Renal cortical epithelial cell (primary cell): ENCODE measurements at regions not wholly inside any gene's neighbourhood (a gene's known extent, or its start where the extent isn't known, plus 50 kb on each side); places are given as distances from the start of the nearest gene placed in this dataset.

Source experiments
- DNase-seq: peaks from one replicate; pipeline ENCODE4 v3.0.0-alpha.2; 2011; ENCODE audit warnings: low read depth

- DNase-seq: no peak
Measured at GRCh38 chr13:99027661-99028425, 50.0 kb upstream of the DOCK9 start.

DNA sequence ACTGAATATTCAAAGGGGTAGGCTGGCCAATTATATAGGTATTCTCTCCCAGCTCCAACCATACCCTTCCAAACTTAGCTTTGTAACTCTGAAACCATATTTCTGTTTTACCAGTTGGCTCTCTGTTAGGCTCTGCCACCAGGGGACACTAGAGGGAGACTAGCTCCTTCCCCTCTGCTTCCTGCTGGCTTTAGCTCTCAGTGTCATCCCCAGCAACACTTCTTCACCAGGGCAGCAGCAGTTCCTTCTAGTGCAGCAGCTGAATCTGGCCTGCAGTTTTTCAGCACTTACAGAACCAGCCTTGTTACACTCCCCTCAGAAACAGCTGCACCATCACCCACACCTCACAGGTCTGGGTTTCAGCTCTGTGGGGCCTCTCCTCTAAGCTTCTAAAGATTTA is 51.0 kb upstream of the DOCK9 start:
- DNase-seq: no peak

- DNase-seq: no peak
Measured at GRCh38 chr13:99029576-99029975, 51.7 kb upstream of the DOCK9 start.

GRCh38 chr13:99030326-99030725 is 52.5 kb upstream of the DOCK9 start:
- no peak for DNase-seq

- DNase-seq: peak; percentile 27
Measured at GRCh38 chr13:99031832-99032231, 54.0 kb upstream of the DOCK9 start.

DNA sequence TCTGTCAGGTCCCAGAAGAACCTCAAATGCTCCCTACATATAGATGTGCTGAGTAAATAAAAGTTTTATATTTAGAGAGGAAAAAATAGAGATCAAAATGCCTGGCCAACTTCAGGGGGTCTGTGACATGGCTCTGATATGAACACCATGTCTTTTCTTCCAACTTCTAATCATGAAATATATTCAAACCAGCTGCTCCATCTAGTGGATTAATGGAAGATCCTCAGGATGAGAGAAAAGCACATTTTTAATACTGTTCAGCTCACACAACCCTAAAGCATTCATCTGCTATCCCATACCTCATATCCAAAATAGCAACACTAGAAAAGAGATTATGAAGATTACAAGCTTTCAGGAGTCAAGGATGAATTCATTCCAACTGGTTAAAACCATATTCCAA is 56.0 kb upstream of the DOCK9 start:
- peak; percentile 61 for DNase-seq

DNA sequence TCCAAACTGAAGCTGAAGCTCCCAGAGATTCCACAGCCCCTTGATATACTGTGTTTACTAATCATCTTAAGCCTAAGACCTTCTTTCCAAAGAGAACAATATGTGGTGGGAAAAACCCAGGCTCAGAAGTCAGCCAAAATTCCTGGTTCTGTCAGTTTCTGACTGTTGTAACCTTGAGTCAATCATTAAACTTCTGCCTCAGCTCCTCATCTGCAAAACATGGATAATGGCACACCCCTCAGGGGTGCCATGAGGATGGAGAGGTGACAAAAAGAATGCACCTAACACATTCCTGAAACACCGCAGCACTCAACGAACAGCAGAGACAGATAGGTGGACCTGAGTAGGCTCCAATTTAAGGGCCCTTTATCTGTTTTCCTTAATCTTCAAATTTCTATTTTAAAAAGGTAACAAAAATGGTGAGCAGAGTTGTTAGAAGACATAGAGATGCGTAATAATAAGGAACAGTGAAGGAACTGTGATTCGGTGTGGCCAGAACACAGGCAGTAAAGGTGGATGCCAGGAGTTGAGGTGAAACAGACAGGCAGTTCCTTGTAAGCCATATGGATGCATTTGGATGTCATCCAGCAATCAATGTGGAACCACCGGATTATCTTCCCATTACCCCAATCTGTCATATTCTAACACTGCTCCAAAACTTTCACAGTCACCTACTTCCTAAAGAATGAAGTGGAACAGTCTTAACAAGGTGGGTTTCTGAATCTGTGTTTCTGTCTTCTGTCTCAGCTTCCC is 56.6 kb upstream of the DOCK9 start:
- DNase-seq: peak; percentile 85

DNA sequence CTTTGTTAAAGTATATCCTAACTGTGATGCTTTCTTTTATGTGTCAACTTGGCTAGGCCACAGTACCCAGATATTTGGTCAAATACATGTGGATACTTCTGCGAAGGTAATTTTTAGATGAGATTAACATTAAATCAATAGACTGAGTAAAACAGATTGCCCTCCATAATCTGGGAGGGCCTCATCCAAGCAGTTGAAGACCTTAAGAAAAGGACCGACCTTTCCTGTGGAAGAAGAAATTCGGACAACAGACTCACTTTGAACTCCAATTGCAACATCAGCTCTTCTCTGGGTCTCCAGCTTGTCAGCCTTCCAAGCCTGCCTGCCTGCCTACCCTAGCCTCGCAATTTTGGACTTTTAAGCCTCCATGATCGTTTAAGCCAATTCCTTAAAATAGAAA is 57.9 kb upstream of the DOCK9 start:
- DNase-seq: no peak

- DNase-seq: no peak
Measured at GRCh38 chr13:99037756-99038155, 59.9 kb upstream of the DOCK9 start.

DNA sequence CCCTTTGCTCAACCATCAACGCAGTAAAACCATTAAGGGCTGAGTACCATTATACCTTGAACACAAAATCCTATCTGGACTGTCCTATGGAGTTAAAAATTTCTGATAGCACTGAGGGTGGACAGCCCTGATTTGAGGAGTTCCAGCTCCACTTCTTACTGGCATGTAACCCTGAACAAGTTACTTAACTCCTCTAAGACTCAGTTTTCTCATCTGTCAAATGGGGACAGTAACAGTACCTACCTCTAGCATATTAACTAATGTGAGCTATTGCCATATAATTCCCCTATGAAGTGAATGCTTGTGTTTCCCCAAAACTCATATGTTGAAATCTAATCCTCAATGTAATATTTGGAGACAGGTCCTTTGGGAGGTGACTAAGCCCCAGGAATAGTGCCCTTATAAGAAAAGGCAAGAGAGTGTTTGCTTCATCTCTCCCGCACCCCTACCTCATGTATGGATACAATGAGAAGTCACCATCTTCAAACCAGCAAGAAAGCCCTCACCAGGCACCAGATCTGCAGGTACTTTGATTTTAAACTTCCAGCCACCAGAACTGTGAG is 61.9 kb upstream of the DOCK9 start:
- no peak for DNase-seq

DNA sequence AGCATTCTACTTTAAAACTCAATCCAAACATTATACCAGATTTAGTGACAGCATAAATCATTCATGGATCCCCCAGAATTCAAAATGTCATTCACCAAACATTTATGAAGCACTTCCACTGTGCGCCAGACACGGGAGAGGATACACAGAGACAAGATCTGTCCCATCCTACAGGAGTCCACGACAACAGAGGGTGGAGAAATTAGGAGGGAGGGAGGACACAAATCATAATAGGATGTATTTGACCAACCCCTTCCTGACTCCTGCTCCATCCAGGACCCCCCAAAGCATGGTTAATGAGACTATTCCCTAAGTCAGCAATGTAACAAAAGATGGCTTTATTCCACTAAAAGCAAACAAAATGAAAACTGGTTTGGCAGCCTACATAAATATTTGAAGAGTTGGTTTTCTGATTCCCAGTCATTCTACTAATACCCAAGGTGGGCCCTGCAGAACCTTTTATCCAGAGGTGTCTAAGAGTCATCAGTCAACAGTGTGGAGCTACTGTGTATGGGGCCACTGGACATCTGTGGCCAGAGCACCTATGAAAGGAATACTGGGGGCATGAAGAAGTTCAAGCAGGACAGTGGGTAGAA is 62.8 kb upstream of the DOCK9 start:
- no peak for DNase-seq

DNA sequence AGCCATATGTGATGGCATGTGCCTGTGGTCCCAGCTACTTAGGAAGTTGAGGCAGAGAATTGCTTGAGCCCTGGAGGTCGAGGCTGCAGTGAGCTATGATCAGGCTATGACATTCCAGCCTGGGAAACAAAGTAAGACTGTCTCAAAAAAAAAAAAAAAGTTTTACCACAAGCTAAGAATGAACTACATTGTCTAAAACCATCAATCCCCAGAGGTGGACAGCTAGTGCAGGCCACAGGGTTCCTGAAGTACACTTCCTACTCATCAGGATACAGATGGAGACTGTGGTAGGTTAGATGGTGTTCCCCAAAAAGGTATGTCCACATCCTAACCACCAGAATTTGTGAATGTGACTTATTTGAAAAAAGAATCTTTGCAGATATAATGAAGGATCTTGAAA is 63.5 kb upstream of the DOCK9 start:
- DNase-seq: peak; percentile 31

- DNase-seq: no peak
Measured at GRCh38 chr13:99041788-99042187, 63.9 kb upstream of the DOCK9 start.

- DNase-seq: no peak
Measured at GRCh38 chr13:99042521-99043250, 64.8 kb upstream of the DOCK9 start.

DNA sequence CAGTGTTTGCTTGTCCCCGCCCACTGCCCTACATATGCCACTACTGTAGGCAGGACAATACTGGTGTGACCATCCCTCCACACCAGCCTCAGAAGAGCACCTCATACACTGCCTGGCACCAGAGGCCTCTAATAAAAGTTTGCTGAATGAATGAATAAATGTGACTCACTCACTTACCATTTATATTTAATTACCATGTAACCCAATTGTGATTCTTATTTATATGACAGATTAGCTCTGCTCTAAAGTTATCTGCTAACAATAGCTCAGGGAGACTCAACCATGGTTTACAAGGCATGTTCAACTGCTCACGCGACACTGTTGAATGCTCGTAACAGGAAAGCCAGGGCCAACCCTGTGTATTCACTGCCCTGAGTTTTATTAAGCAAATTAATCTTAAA is 66.0 kb upstream of the DOCK9 start:
- peak; percentile 23 for DNase-seq

GRCh38 chr13:99044764-99045163 is 66.9 kb upstream of the DOCK9 start:
- no peak for DNase-seq

DNA sequence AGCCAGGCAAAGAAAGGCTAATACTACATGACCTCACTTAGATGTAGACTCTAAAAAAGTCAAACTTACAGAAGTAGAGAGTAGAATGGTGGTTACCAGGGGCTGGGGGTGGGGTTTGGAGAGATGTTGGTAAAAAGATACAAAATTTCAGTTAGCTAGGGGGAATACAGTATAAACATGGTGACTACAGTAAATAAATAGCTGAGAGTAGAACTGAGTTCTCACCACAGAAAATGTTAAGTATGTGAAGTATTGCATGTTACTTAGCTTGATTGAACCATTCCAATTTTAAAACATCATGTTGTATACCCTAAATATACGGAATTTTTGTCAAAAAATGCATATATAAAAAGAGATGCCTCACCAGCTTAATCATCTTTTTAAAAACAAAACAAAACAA is 67.5 kb upstream of the DOCK9 start:
- peak; percentile 22 for DNase-seq

GRCh38 chr13:99046851-99047250 is 69.0 kb upstream of the DOCK9 start:
- no peak for DNase-seq

GRCh38 chr13:99050983-99051488 is 73.2 kb upstream of the DOCK9 start:
- no peak for DNase-seq

- DNase-seq: no peak
Measured at GRCh38 chr13:99051768-99052455, 74.0 kb upstream of the DOCK9 start.

GRCh38 chr13:99053636-99054233 is 75.9 kb upstream of the DOCK9 start:
- DNase-seq: no peak
